ENCODE measurements at regions not wholly inside any gene's neighbourhood (a gene's known extent, or its start where the extent isn't known, plus 50 kb on each side); places are given as distances from the start of the nearest gene placed in this dataset.

DNA sequence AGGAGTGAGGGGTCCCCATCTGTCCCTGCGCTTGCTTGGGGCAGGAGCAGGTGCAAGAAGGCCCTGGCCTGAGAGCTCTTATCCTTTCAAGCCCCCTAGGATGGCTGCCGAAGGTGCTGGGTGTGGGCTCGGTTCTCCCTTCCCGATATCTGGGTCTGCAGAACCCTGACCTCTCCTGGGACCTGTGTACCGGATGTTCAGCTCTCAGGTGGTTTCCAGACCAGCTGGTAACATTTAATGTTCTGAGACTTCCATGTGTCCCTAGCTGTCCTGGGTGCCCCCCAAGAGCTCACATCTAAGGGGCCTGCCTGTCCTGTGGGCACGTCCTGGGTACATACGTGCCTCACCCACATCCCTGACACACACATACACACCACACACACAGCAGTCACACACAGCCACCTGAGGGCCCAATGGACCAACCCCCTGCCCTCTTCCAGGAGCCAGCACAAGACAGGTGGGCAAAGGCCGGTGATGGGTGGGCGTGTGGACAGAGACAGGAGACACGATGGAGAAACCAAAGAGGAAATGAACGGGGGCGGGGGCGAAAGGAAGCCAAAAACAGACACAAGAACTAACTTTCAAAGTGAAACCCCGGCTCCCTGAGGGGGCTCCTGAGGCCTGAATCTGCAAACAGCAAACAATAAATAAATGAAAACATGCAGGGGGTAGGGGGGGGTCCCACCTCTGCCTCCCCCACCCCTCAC, 124.3 kb downstream of the PTPRS start:
- DNase-seq (ENCODE audit: low spot score) = no peak

DNA sequence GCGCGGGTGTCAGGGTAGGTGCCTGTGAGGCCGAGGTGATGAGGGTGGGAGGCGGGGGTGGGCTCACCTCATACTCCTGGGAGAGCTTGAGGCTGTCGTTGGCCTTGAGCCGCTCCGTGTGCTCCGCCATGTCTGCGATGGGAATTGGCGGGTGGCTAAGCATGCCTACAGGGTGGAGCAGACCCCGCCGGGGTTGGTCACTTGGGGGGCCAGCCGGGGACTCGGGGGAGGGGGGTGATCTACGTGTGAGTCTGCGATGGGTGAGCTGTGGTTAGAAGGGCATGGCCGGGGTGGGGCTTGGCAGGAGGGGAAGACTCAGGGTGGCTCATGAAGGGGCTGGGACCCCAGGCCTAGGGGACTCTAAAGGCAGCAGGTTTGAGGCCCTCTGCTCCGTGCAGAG, 125.2 kb downstream of the PTPRS start:
- DNase-seq (ENCODE audit: low spot score) = no peak

DNA sequence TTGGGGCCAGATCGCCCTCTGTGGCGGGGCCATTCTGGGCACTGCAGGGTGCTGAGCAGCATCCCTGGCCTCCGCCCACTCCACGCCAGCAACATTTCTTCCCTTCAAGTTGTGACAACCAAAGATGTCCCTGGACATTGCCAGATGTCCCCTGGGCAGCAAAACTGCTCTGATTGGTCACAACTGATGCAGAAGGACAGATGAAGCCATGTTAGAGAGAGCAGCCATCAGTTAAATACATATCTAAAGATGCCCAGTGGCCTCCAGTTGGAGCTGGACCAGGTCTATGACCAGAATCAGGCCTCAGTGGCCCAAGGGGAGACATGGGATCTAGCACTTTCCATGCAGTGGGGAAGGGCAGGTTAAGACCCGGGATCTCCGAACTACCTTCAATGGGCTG, 125.7 kb downstream of the PTPRS start:
- DNase-seq (ENCODE audit: low spot score) = no peak

DNA sequence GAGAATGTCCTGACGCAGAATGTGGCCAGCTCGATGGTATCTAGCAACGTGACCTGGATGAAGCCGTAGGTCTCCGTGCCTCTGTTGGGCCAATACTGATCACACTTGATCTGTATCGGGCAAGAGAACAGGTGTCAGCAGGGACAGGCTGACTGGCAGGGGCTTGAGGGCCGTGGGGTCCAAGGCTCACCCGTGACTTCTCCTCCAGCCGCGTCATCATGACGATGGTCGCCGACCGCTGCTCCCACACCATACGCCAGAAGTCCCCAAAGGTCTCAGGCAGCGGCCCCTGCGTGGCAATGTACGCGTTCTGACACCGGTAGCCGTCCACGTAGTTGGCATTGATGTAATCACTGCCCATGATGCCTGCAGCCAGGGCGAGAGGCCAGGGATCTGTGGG, 126.2 kb downstream of the PTPRS start:
- DNase-seq (ENCODE audit: low spot score) = no peak

DNA sequence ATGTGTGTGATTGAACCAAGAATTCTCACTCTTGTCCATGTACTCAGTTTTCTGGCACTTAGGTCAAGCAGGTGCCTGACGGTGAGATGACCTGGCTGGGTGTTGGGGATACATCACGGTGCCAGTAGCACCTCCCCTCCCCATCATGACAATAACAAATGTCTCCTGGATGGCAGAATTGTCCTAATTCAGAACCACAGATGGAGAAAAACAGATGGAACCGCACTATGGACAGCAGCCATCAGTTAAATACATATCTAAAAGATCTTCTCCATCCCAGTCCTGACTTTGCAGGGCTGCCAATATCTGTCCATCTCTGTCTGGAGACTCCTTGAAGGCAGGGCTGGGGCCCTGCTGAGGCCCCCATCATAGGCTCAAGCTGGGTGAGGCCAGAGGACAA, 126.9 kb downstream of the PTPRS start:
- no peak for DNase-seq (ENCODE audit: low spot score)

DNA sequence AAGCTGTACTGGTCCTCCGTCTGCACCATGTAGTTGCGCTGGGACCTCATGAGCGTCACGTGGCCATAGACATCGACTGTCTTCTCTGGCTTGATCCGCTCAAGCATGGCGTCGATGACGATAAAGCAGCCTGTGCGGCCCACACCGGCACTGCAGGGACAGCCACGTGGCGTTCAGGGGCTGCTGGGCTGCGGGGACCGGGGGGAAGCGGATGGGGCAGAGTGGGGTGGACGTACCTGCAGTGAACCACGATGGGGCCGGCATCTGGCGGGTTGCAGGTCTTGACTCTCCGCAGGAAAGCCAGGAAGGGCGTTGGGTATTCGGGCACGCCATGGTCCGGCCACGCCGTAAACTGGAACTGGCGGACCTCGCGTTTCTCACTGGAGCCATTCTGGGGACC, 128.5 kb downstream of the PTPRS start:
- DNase-seq (ENCODE audit: low spot score) = no peak

DNA sequence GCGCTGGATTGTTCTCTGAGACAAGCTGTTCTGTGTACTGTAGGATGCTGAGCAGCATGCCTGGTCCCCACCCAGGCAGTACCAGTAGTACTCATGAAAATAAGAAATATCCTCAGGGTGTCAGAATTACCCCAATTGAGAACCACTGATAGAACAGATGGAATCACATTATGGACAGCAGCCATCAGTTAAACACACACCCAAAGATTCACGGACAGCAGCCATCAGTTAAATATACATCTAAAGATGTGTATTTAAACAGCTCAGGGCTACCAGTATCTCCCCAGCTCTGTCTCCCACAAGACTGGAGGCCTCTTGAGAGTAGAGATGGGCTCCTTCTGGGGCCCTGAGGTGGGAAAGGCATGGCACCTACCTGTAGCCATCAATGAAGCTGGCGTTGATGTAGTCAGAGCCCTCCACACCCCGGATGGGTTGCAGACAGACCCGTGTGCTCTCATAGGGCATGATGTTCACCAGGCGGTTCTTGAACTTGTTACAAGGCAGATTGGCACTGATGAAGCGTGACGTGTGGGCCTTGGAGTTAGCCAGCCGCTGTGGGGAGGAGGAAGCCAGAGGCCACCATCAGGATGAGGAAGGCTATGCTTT, 129.3 kb downstream of the PTPRS start:
- DNase-seq (ENCODE audit: low spot score) = no peak

DNA sequence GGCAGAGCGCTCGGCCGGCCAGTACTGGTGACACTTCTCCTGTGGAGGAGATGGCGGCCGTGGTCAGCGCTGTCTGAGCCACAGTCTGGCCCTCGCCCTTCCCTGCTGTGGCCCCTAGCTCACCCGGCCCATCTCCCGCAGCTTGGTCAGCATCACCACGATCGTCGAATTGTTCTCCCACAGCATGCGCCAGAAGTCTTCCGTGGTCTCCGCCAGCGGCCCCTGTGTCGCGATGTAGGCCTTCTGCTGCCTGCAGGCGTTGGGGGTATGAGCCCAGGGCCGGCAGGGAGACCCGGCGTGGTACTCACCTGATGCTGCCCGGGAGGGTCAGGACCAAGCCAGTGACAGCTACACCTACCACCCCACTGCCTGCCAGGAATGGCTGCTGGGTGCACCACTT, 130.1 kb downstream of the PTPRS start:
- no peak for DNase-seq (ENCODE audit: low spot score)

DNA sequence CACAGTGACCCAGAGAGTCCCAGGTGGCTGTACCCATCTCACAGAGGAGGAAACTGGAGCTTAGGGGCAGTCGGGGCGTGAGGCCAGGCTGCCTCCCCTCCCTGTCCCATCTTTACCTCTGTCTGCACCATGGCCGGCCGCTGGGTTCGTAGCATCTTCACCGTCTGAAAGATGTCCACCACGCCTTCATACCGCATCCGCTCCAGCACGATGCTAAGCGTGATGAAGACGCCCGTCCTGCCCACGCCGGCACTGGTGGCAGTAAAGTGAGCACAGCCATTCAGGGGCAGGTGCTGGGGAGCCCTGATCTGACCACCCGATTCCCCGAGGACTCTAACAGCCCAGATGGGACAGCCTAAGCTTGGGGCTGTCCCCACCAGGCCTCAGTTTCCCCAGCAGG, 132.8 kb downstream of the PTPRS start:
- no peak for DNase-seq (ENCODE audit: low spot score)

DNA sequence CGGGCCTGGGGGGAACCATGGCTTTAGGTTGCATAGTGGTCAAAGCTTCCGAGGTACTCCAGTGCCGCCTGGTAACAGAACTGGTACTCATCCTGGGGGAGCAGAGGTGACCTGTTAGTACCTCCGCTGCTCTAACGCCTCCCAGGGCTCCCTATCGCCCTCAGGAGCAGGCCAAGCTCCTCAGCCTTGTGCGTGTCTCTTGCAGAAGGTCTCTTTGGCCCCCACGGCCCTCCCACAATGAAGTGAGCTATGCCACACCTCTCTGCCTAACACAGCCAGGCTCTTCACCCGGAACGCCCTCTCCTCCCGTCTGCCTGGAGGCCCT, 133.9 kb downstream of the PTPRS start:
- DNase-seq (ENCODE audit: low spot score) = no peak

DNA sequence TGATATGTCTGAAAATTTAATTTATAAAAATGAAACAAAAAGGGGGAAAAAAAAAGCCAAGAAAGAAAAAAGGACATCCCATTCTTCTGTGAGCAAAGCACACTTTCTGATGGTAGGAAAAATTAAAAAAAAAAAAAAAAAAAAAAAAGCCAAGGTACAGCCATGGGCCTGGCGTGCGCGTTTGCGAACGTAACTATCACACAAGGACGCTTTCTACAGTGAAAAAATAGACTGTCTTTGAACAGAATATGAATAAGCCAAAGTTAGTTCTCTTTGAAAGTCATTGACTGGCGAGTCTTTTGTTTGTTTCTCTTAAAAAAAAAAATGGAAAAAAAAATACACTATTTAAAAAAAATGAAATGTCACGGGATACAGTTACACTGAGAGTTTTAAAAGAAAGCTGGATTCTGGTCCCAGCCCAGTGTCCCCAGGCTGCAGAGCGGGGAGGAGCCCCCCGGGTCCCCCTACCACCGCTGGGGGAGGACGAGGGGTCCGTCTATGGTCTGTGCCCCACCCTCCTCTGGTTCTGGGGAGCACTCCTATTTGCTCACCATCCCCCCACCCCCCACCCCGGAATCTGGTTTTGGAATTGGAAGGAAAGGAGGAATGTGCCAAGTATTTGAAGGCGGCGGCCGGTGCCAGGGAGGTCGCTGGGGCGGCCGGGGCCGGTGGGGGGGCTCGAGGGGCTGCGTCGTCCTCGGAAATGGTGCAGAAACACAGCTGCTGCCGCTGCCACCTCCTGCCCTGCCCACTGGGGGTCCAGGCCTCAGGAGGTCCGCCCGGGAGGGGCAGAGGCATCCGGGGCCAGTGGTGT, 134.5 kb downstream of the PTPRS start:
- DNase-seq (ENCODE audit: low spot score) = no peak

DNA sequence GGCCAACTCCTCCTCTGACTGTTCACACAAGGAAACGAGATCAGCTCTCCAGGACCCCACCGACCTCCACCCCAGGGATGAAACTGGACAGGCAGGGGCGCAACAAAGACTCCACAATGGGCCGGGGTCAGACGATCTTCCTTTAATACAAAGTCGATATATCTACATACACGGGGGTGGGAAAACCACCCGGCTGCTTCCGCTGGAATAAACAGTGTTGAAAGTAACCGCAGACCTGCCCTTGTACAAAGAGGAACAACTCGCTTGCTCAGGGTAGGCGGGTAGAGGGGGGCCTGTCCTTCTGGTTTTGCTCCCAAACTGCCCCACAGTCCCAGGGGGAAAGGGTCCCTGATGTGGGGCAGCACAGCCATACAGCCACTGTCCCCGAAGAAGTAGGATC, 135.2 kb downstream of the PTPRS start:
- no peak for DNase-seq (ENCODE audit: low spot score)

DNA sequence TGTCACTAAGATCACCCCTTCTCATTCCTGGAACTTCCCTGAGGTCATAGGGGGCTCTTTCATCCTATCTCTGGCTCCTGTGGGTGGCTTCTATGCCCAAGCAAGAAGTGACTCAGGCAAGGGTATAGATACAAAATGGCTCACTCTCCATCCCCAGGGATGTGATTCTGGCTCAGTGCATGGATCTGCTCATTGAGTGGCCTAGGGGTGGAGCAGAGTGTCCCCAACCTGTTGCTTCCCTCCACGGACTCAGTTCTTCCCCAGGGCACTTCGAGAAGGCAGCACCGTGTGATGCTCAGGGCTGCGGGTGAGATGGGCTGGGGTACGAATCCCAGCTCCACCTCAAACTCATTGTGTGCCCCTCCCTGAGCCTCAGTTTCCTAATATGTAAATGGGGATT, 136.4 kb downstream of the PTPRS start:
- no peak for DNase-seq (ENCODE audit: low spot score)
